Memory B cell (primary cell): ENCODE measurements at regions not wholly inside any gene's neighbourhood (a gene's known extent, or its start where the extent isn't known, plus 50 kb on each side); places are given as distances from the start of the nearest gene placed in this dataset.
"Not testable (repeated sequence)": the region's sequence is repeated elsewhere in the genome, so short reads cannot be mapped to it uniquely, and the experiment has no call there.

Experiments used
- ATAC-seq: fragments of 150-1000 bp; cut with Tn5 transposase; 2 replicates; pipeline ENCODE4 v1.10.0; 2021; ENCODE audit warnings: low read depth, mild to moderate bottlenecking, moderate library complexity
- DNase-seq, 2 donors: peaks; one replicate each; pipeline ENCODE4 v3.0.0; 2022; ENCODE audit warnings: low spot score in 2 of 2
- H3K27ac Mint-ChIP-seq: one replicate; pipeline ENCODE4 v1.8.0; 2022; ENCODE audit warnings: mild to moderate bottlenecking, moderate library complexity, mixed read lengths
- H3K27me3 Mint-ChIP-seq: one replicate; pipeline ENCODE4 v1.8.0; 2022; ENCODE audit warnings: mixed read lengths
- H3K36me3 Mint-ChIP-seq: one replicate; pipeline ENCODE4 v1.8.0; 2022; ENCODE audit warnings: mild to moderate bottlenecking, mixed read lengths
- H3K4me1 Mint-ChIP-seq: one replicate; pipeline ENCODE4 v1.8.0; 2022; ENCODE audit warnings: mixed read lengths
- H3K4me3 Mint-ChIP-seq: one replicate; pipeline ENCODE4 v1.8.0; 2022; ENCODE audit warnings: mild to moderate bottlenecking, moderate library complexity, mixed read lengths
- H3K9me3 Mint-ChIP-seq: one replicate; pipeline ENCODE4 v1.8.0; 2022; ENCODE audit warnings: mixed read lengths

GRCh38 chr2:84223191-84223590 lies 235.9 kb downstream of the SUCLG1 start:
- Mint-ChIP-seq H3K4me1 (no peaks in the 10 kb centered on the region), H3K4me3 (no peak overlapping the region), H3K27me3 (peaks cover 1% of the 10 kb centered on the region), H3K27ac (no peak overlapping the region), H3K36me3 (no peaks in the 10 kb centered on the region), H3K9me3 (peaks cover 2% of the 10 kb centered on the region)
- DNase-seq, result no peak
- no peak for ATAC-seq

GRCh38 chr2:84221102-84221501 lies 238.0 kb downstream of the SUCLG1 start:
- not testable (repeated sequence) for H3K9me3 Mint-ChIP-seq, H3K4me3 Mint-ChIP-seq, H3K36me3 Mint-ChIP-seq, H3K4me1 Mint-ChIP-seq, DNase-seq, ATAC-seq, H3K27me3 Mint-ChIP-seq, H3K27ac Mint-ChIP-seq

- Mint-ChIP-seq H3K4me1 (no peaks in the 10 kb centered on the region), H3K27ac (no peak overlapping the region), H3K4me3 (no peak overlapping the region), H3K9me3 (no peaks in the 10 kb centered on the region), H3K36me3 (no peaks in the 10 kb centered on the region), H3K27me3 (no peaks in the 10 kb centered on the region)
- DNase-seq (no peak), ATAC-seq (no peak)
These were observed 241.6 kb downstream of the SUCLG1 start for GRCh38 chr2:84217456-84217855.

- Mint-ChIP-seq H3K4me3 (no peak overlapping the region), H3K4me1 (no peaks in the 10 kb centered on the region), H3K27me3 (peaks cover 2% of the 10 kb centered on the region), H3K27ac (no peak overlapping the region), H3K9me3 (no peaks in the 10 kb centered on the region), H3K36me3 (no peaks in the 10 kb centered on the region)
- DNase-seq (no peak), ATAC-seq (no peak)
These were observed 244.6 kb downstream of the SUCLG1 start for GRCh38 chr2:84214455-84214854.

GRCh38 chr2:84212611-84213314 lies 246.3 kb downstream of the SUCLG1 start:
- Mint-ChIP-seq H3K4me3 (no peak overlapping the region), H3K27me3 (peaks cover 9% of the 10 kb centered on the region), H3K36me3 (no peaks in the 10 kb centered on the region), H3K9me3 (no peaks in the 10 kb centered on the region), H3K4me1 (no peaks in the 10 kb centered on the region), H3K27ac (no peak overlapping the region)
- DNase-seq (no peak), ATAC-seq (no peak)

- H3K4me1 Mint-ChIP-seq, result no peaks in the 10 kb centered on the region
- ATAC-seq, result no peak
- H3K27ac Mint-ChIP-seq, result no peak overlapping the region
- no peaks in the 10 kb centered on the region for H3K36me3 Mint-ChIP-seq
- H3K4me3 Mint-ChIP-seq, result no peak overlapping the region
- H3K27me3 Mint-ChIP-seq, result peaks cover 12% of the 10 kb centered on the region
- no peak for DNase-seq
- no peaks in the 10 kb centered on the region for H3K9me3 Mint-ChIP-seq
These were observed 249.1 kb downstream of the SUCLG1 start for GRCh38 chr2:84209941-84210340.

- Mint-ChIP-seq H3K27me3 (peaks cover 10% of the 10 kb centered on the region), H3K27ac (no peak overlapping the region), H3K9me3 (peaks cover under 1% of the 10 kb centered on the region), H3K36me3 (no peaks in the 10 kb centered on the region), H3K4me3 (no peak overlapping the region), H3K4me1 (no peaks in the 10 kb centered on the region)
- ATAC-seq, result no peak
- no peak for DNase-seq
These were observed 254.1 kb downstream of the SUCLG1 start for GRCh38 chr2:84204995-84205394.

- H3K4me3 Mint-ChIP-seq, result no peak overlapping the region
- H3K9me3 Mint-ChIP-seq, result peaks cover 3% of the 10 kb centered on the region
- peaks cover 3% of the 10 kb centered on the region for H3K27me3 Mint-ChIP-seq
- no peak for ATAC-seq
- H3K27ac Mint-ChIP-seq, result no peak overlapping the region
- no peaks in the 10 kb centered on the region for H3K36me3 Mint-ChIP-seq
- DNase-seq, result no peak
- no peaks in the 10 kb centered on the region for H3K4me1 Mint-ChIP-seq
These were observed 256.9 kb downstream of the SUCLG1 start for GRCh38 chr2:84202166-84202565.

GRCh38 chr2:84201158-84201557 lies 257.9 kb downstream of the SUCLG1 start:
- peaks cover 3% of the 10 kb centered on the region for H3K9me3 Mint-ChIP-seq
- DNase-seq (no peak), ATAC-seq (no peak)
- H3K36me3 Mint-ChIP-seq, result no peaks in the 10 kb centered on the region
- no peaks in the 10 kb centered on the region for H3K27me3 Mint-ChIP-seq
- H3K4me3 Mint-ChIP-seq, result no peak overlapping the region
- H3K27ac Mint-ChIP-seq, result no peak overlapping the region
- H3K4me1 Mint-ChIP-seq, result no peaks in the 10 kb centered on the region

GRCh38 chr2:84197901-84198300 lies 261.2 kb downstream of the SUCLG1 start:
- H3K27ac Mint-ChIP-seq, result no peak overlapping the region
- no peak for DNase-seq
- peaks cover 3% of the 10 kb centered on the region for H3K9me3 Mint-ChIP-seq
- H3K4me1 Mint-ChIP-seq, result no peaks in the 10 kb centered on the region
- no peak for ATAC-seq
- no peak overlapping the region for H3K4me3 Mint-ChIP-seq
- H3K36me3 Mint-ChIP-seq, result no peaks in the 10 kb centered on the region
- no peaks in the 10 kb centered on the region for H3K27me3 Mint-ChIP-seq

- Mint-ChIP-seq H3K4me1 (no peaks in the 10 kb centered on the region), H3K27me3 (no peaks in the 10 kb centered on the region), H3K36me3 (no peaks in the 10 kb centered on the region), H3K27ac (no peak overlapping the region), H3K9me3 (peaks cover 3% of the 10 kb centered on the region), H3K4me3 (no peak overlapping the region)
- ATAC-seq (no peak), DNase-seq (no peak)
These were observed 264.0 kb downstream of the SUCLG1 start for GRCh38 chr2:84194949-84195644.

GRCh38 chr2:84194181-84194580 lies 264.9 kb downstream of the SUCLG1 start:
- H3K27ac Mint-ChIP-seq, result no peak overlapping the region
- no peaks in the 10 kb centered on the region for H3K27me3 Mint-ChIP-seq
- H3K9me3 Mint-ChIP-seq, result no peaks in the 10 kb centered on the region
- no peaks in the 10 kb centered on the region for H3K4me1 Mint-ChIP-seq
- ATAC-seq, result no peak
- H3K36me3 Mint-ChIP-seq, result no peaks in the 10 kb centered on the region
- DNase-seq, result no peak
- no peak overlapping the region for H3K4me3 Mint-ChIP-seq

- H3K4me3 Mint-ChIP-seq, result no peak overlapping the region
- H3K9me3 Mint-ChIP-seq, result peaks cover 3% of the 10 kb centered on the region
- no peak overlapping the region for H3K27ac Mint-ChIP-seq
- ATAC-seq (no peak), DNase-seq (no peak)
- H3K36me3 Mint-ChIP-seq, result no peaks in the 10 kb centered on the region
- no peaks in the 10 kb centered on the region for H3K4me1 Mint-ChIP-seq
- H3K27me3 Mint-ChIP-seq, result no peaks in the 10 kb centered on the region
These were observed 271.8 kb downstream of the SUCLG1 start for GRCh38 chr2:84187258-84187657.

GRCh38 chr2:84181927-84182326 lies 277.2 kb downstream of the SUCLG1 start:
- H3K27me3 Mint-ChIP-seq, result peaks cover 4% of the 10 kb centered on the region
- H3K36me3 Mint-ChIP-seq, result no peaks in the 10 kb centered on the region
- no peak for ATAC-seq
- no peak overlapping the region for H3K4me3 Mint-ChIP-seq
- no peak overlapping the region for H3K27ac Mint-ChIP-seq
- peaks cover 2% of the 10 kb centered on the region for H3K9me3 Mint-ChIP-seq
- no peak for DNase-seq
- H3K4me1 Mint-ChIP-seq, result no peaks in the 10 kb centered on the region

GRCh38 chr2:84177733-84178132 lies 281.3 kb downstream of the SUCLG1 start:
- ATAC-seq, result no peak
- no peak for DNase-seq
- Mint-ChIP-seq H3K27ac (no peak overlapping the region), H3K36me3 (no peaks in the 10 kb centered on the region), H3K4me3 (no peak overlapping the region), H3K9me3 (peaks cover 2% of the 10 kb centered on the region), H3K27me3 (peaks cover 4% of the 10 kb centered on the region), H3K4me1 (no peaks in the 10 kb centered on the region)
